HepG2 (cell line): ENCODE measurements at regions not wholly inside any gene's neighbourhood (a gene's known extent, or its start where the extent isn't known, plus 50 kb on each side); places are given as distances from the start of the nearest gene placed in this dataset.
"Not testable (repeated sequence)": the region's sequence is repeated elsewhere in the genome, so short reads cannot be mapped to it uniquely, and the experiment has no call there.

ENCODE experiments used
- ETV6 ChIP-seq: sonication (generic); formaldehyde crosslinking; conservative IDR thresholded peaks from 2 replicates; pipeline ENCODE4 v1.4.0; 2020; ENCODE audit warnings: missing genetic modification reagents
- SMAD3 ChIP-seq: sonication (generic); formaldehyde crosslinking; IDR thresholded peaks from 2 replicates; pipeline ENCODE4 v1.4.0; 2020; ENCODE audit warnings: missing genetic modification reagents
- SP140L ChIP-seq: sonication (generic); formaldehyde crosslinking; IDR thresholded peaks from 2 replicates; pipeline ENCODE4 v1.4.0; 2020; ENCODE audit warnings: missing genetic modification reagents, borderline replicate concordance
- TBP ChIP-seq: sonication (generic); formaldehyde crosslinking; IDR thresholded peaks from 2 replicates; pipeline ENCODE4 v1.5.0; 2020; ENCODE audit warnings: missing genetic modification reagents
- YEATS4 ChIP-seq: sonication (generic); formaldehyde crosslinking; IDR thresholded peaks from 2 replicates; pipeline ENCODE4 v1.4.0; 2020; ENCODE audit warnings: missing genetic modification reagents, borderline replicate concordance
- ZNF546 ChIP-seq: sonication (generic); formaldehyde crosslinking; conservative IDR thresholded peaks from 2 replicates; pipeline ENCODE4 v1.8.1; 2023; ENCODE audit warnings: mild to moderate bottlenecking, missing genetic modification reagents
- ZSCAN20 ChIP-seq: sonication (generic); formaldehyde crosslinking; IDR thresholded peaks from 2 replicates; pipeline ENCODE4 v1.4.0; 2020; ENCODE audit warnings: missing genetic modification reagents, mild to moderate bottlenecking, borderline replicate concordance
- TF ChIP-seq, protein P1 (sequence below): IDR thresholded peaks from 2 replicates; pipeline ENCODE4 v1.6.1; 2012; ENCODE audit warnings: inconsistent platforms
- TF ChIP-seq, protein P2 (sequence below): sonication (generic); formaldehyde crosslinking; IDR thresholded peaks from 2 replicates; pipeline ENCODE4 v1.5.0; 2020; ENCODE audit warnings: mild to moderate bottlenecking, missing genetic modification reagents, moderate library complexity
- TF ChIP-seq, protein P3 (sequence below): sonication (generic); formaldehyde crosslinking; IDR thresholded peaks from 2 replicates; pipeline ENCODE4 v1.4.0; 2020; ENCODE audit warnings: missing genetic modification reagents
- TF ChIP-seq, protein P4 (sequence below), 2 experiments: IDR thresholded peaks; 2 replicates each; pipeline ENCODE4 v1.6.1; 2011 to 2012; ENCODE audit warnings: low read length in 2 of 2, borderline replicate concordance in 1 of 2, low read depth in 1 of 2, mild to moderate bottlenecking in 1 of 2, moderate library complexity in 1 of 2

DNA sequence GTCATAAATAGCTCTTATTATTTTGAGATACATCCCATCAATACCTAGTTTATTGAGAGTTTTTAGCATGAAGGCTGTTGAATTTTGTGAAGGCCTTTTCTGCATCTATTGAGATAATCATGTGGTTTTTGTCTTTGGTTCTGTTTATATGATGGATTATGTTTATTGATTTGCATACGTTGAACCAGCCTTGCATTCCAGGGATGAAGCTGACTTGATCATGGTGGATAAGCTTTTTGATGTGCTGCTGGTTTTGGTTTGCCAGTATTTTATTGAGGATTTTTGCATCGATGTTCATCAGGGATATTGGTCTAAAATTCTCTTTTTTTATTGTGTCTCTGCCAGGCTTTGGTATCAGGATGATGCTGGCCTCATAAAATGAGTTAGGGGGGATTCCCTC, 62.4 kb downstream of the GPR88 start:
- TF ChIP-seq ZNF546 (CRISPR knock-in tag); TBP (CRISPR knock-in tag); SMAD3 (CRISPR knock-in tag); SP140L (CRISPR knock-in tag); YEATS4 (CRISPR knock-in tag); ETV6; ZSCAN20 (CRISPR knock-in tag): not testable (repeated sequence)
- TF ChIP-seq, protein P1, sequence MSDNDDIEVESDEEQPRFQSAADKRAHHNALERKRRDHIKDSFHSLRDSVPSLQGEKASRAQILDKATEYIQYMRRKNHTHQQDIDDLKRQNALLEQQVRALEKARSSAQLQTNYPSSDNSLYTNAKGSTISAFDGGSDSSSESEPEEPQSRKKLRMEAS = not testable (repeated sequence)
- TF ChIP-seq, protein P2, sequence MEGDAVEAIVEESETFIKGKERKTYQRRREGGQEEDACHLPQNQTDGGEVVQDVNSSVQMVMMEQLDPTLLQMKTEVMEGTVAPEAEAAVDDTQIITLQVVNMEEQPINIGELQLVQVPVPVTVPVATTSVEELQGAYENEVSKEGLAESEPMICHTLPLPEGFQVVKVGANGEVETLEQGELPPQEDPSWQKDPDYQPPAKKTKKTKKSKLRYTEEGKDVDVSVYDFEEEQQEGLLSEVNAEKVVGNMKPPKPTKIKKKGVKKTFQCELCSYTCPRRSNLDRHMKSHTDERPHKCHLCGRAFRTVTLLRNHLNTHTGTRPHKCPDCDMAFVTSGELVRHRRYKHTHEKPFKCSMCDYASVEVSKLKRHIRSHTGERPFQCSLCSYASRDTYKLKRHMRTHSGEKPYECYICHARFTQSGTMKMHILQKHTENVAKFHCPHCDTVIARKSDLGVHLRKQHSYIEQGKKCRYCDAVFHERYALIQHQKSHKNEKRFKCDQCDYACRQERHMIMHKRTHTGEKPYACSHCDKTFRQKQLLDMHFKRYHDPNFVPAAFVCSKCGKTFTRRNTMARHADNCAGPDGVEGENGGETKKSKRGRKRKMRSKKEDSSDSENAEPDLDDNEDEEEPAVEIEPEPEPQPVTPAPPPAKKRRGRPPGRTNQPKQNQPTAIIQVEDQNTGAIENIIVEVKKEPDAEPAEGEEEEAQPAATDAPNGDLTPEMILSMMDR (CRISPR knock-in tag) = not testable (repeated sequence)
- TF ChIP-seq, protein P3, sequence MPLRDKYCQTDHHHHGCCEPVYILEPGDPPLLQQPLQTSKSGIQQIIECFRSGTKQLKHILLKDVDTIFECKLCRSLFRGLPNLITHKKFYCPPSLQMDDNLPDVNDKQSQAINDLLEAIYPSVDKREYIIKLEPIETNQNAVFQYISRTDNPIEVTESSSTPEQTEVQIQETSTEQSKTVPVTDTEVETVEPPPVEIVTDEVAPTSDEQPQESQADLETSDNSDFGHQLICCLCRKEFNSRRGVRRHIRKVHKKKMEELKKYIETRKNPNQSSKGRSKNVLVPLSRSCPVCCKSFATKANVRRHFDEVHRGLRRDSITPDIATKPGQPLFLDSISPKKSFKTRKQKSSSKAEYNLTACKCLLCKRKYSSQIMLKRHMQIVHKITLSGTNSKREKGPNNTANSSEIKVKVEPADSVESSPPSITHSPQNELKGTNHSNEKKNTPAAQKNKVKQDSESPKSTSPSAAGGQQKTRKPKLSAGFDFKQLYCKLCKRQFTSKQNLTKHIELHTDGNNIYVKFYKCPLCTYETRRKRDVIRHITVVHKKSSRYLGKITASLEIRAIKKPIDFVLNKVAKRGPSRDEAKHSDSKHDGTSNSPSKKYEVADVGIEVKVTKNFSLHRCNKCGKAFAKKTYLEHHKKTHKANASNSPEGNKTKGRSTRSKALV (CRISPR knock-in tag) = not testable (repeated sequence)
- TF ChIP-seq, protein P4, sequence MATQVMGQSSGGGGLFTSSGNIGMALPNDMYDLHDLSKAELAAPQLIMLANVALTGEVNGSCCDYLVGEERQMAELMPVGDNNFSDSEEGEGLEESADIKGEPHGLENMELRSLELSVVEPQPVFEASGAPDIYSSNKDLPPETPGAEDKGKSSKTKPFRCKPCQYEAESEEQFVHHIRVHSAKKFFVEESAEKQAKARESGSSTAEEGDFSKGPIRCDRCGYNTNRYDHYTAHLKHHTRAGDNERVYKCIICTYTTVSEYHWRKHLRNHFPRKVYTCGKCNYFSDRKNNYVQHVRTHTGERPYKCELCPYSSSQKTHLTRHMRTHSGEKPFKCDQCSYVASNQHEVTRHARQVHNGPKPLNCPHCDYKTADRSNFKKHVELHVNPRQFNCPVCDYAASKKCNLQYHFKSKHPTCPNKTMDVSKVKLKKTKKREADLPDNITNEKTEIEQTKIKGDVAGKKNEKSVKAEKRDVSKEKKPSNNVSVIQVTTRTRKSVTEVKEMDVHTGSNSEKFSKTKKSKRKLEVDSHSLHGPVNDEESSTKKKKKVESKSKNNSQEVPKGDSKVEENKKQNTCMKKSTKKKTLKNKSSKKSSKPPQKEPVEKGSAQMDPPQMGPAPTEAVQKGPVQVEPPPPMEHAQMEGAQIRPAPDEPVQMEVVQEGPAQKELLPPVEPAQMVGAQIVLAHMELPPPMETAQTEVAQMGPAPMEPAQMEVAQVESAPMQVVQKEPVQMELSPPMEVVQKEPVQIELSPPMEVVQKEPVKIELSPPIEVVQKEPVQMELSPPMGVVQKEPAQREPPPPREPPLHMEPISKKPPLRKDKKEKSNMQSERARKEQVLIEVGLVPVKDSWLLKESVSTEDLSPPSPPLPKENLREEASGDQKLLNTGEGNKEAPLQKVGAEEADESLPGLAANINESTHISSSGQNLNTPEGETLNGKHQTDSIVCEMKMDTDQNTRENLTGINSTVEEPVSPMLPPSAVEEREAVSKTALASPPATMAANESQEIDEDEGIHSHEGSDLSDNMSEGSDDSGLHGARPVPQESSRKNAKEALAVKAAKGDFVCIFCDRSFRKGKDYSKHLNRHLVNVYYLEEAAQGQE (IDR thresholded peaks at IDR 0.05; ENCODE audit: borderline replicate concordance in 1 of 2, low read depth in 1 of 2, low read length in 2 of 2) = not testable (repeated sequence)
